Activated naive CD8-positive, alpha-beta T cell treated with anti-CD3 and anti-CD28 coated beads, Interleukin-2, amount 50 U/mL, for 24 hours (primary cell): ENCODE measurements at regions not wholly inside any gene's neighbourhood (a gene's known extent, or its start where the extent isn't known, plus 50 kb on each side); places are given as distances from the start of the nearest gene placed in this dataset.

Experiments used
- ATAC-seq: fragments of 150-1000 bp; cut with Tn5 transposase; one replicate; pipeline ENCODE4 v1.10.0; 2021
- DNase-seq: peaks from one replicate; pipeline ENCODE4 v3.0.0; 2021
- H3K27ac Mint-ChIP-seq: one replicate; pipeline ENCODE4 v1.8.0; 2021; ENCODE audit warnings: mild to moderate bottlenecking, mixed read lengths
- H3K27me3 Mint-ChIP-seq: one replicate; pipeline ENCODE4 v1.8.0; 2021; ENCODE audit warnings: mixed read lengths
- H3K36me3 Mint-ChIP-seq: one replicate; pipeline ENCODE4 v1.8.0; 2021; ENCODE audit warnings: low read depth, mixed read lengths
- H3K4me1 Mint-ChIP-seq: one replicate; pipeline ENCODE4 v1.8.0; 2021; ENCODE audit warnings: mixed read lengths
- H3K4me3 Mint-ChIP-seq: one replicate; pipeline ENCODE4 v1.8.0; 2021; ENCODE audit warnings: mild to moderate bottlenecking, moderate library complexity, mixed read lengths
- H3K9me3 Mint-ChIP-seq: one replicate; pipeline ENCODE4 v1.8.0; 2021; ENCODE audit warnings: mixed read lengths

- no peak for ATAC-seq
- no peak overlapping the region for H3K4me3 Mint-ChIP-seq
- peaks cover 4% of the 10 kb centered on the region for H3K9me3 Mint-ChIP-seq
- no peak overlapping the region for H3K27ac Mint-ChIP-seq
- H3K27me3 Mint-ChIP-seq = peaks cover 11% of the 10 kb centered on the region
- no peak for DNase-seq
- H3K36me3 Mint-ChIP-seq = no peaks in the 10 kb centered on the region
- no peaks in the 10 kb centered on the region for H3K4me1 Mint-ChIP-seq
Observed at GRCh38 chr20:51312480-51312783, 230.1 kb downstream of the NFATC2 start.

DNA sequence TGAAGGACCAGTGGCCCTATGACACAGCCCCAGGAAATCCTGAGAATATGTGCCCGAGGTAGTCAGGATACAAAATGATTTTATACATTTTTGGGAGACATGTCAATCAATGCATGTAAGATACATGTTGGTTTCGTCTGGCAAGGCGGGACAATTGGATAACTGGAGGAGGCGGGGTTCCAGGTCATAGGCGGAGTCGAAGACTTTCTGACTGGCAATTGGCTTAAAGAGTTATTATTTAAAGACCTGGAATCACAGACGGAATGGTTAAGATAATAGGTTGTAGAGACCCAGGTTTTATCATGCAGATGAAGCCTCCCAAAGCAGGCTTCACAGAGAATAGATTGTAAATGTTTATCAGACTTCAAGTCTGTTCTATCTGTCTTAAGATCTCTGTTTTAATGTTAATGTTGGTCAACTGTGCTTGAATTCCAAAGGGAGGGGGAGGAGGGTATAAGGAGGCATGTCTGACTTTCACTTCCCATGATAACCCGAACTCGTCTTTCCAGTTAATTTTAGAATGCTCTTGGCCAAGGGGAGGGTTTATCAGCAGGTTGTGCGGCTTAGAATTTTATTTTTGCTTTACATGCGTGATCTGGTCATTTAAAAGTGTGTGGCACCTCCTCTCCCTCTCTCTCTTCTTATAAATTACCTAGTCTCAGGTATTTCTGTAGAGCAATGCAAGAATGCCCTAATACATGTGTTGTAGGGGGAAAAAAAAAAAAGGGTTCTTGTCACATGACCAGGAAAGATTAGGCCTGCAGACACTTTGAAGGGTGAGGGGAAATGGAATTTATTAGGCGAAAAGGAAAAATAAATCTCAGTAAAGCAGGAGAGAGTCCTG, 230.7 kb downstream of the NFATC2 start:
- DNase-seq (no peak), ATAC-seq (no peak)
- Mint-ChIP-seq H3K36me3 (no peaks in the 10 kb centered on the region), H3K27ac (no peak overlapping the region), H3K4me3 (no peak overlapping the region), H3K27me3 (peaks cover 14% of the 10 kb centered on the region), H3K4me1 (no peaks in the 10 kb centered on the region), H3K9me3 (peaks cover 4% of the 10 kb centered on the region)

GRCh38 chr20:51310216-51310615, 232.3 kb downstream of the NFATC2 start:
- Mint-ChIP-seq H3K4me1 (no peaks in the 10 kb centered on the region), H3K27ac (no peak overlapping the region), H3K36me3 (no peaks in the 10 kb centered on the region), H3K4me3 (no peak overlapping the region), H3K27me3 (peaks cover 15% of the 10 kb centered on the region), H3K9me3 (peaks cover under 1% of the 10 kb centered on the region)
- ATAC-seq = no peak
- DNase-seq = no peak

DNA sequence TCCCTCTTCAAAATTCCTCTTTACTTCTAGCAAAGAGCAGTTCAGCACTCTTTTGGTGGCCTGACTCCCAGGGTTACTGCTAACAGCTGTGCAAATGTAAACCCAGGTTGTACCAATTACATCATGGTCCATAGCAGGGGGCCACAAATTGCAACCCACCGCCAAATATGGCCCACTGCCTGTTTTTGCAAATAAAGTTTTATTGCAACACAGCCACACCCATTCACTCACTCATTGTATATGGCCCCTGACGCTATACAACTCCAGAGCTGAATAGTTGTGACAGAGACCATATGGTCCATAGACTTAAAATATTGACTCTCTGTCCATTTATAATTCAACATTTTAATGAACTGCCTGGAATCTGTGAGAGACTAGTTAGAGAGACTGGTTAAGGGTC, 233.4 kb downstream of the NFATC2 start:
- DNase-seq (no peak), ATAC-seq (no peak)
- no peaks in the 10 kb centered on the region for H3K4me1 Mint-ChIP-seq
- no peak overlapping the region for H3K4me3 Mint-ChIP-seq
- no peaks in the 10 kb centered on the region for H3K36me3 Mint-ChIP-seq
- no peak overlapping the region for H3K27ac Mint-ChIP-seq
- peaks cover 15% of the 10 kb centered on the region for H3K27me3 Mint-ChIP-seq
- H3K9me3 Mint-ChIP-seq = no peaks in the 10 kb centered on the region

DNA sequence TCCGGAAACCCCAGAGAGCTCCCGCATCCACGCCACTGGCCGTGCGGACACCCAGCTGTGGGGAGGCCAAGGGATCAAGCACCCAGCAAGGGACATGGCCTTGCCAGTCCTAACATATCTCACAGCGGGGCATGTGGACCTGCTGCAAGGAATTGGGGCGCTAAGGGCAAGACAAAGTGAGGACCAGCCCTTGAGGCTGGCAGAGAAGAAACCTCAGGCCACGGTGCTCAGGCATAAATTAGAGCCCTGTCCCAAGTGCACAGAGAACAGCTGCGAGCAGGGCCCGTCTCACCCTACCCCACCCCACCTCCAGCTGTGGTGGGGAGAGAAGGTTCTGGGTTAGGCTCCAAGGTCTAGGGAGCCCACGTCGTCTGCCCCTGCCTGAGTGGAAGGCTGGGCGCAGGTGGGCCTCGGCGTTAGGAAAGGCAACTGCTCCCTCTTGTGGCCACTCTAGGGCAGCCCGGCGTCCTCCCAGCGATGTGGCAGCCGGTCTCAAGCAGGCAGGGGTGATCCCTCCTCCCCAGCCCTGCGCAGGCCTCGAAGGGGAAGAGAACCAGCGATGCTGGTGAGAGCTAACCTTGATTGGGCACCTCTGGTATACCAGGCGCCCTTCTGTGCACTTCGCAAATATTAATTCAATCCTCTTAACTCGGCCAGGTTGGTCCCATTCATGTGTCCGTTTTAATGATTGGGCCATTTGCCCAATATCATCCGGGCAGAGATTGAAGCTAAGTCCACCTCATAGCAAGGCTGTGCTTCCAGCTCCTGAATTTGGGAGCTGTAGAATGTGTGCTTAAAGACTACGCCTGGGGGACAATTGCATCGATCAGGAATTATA, 235.8 kb downstream of the NFATC2 start:
- ATAC-seq = peak; percentile 96
- no peaks in the 10 kb centered on the region for H3K9me3 Mint-ChIP-seq
- no peaks in the 10 kb centered on the region for H3K36me3 Mint-ChIP-seq
- H3K27me3 Mint-ChIP-seq = peaks cover 15% of the 10 kb centered on the region
- H3K4me3 Mint-ChIP-seq = no peak overlapping the region
- no peak overlapping the region for H3K27ac Mint-ChIP-seq
- H3K4me1 Mint-ChIP-seq = no peaks in the 10 kb centered on the region
- peak; percentile 82 for DNase-seq

GRCh38 chr20:51306081-51306480, 236.4 kb downstream of the NFATC2 start:
- Mint-ChIP-seq H3K36me3 (no peaks in the 10 kb centered on the region), H3K4me1 (no peaks in the 10 kb centered on the region), H3K27me3 (peaks cover 10% of the 10 kb centered on the region), H3K9me3 (no peaks in the 10 kb centered on the region), H3K27ac (no peak overlapping the region), H3K4me3 (no peak overlapping the region)
- DNase-seq (no peak), ATAC-seq (no peak)

- no peak overlapping the region for H3K27ac Mint-ChIP-seq
- DNase-seq (no peak), ATAC-seq (no peak)
- no peak overlapping the region for H3K4me3 Mint-ChIP-seq
- H3K36me3 Mint-ChIP-seq = no peaks in the 10 kb centered on the region
- H3K9me3 Mint-ChIP-seq = no peaks in the 10 kb centered on the region
- H3K4me1 Mint-ChIP-seq = no peaks in the 10 kb centered on the region
- H3K27me3 Mint-ChIP-seq = peaks cover 10% of the 10 kb centered on the region
Observed at GRCh38 chr20:51305316-51306052, 237.0 kb downstream of the NFATC2 start.

- DNase-seq (no peak), ATAC-seq (no peak)
- no peaks in the 10 kb centered on the region for H3K4me1 Mint-ChIP-seq
- no peak overlapping the region for H3K27ac Mint-ChIP-seq
- no peaks in the 10 kb centered on the region for H3K9me3 Mint-ChIP-seq
- H3K36me3 Mint-ChIP-seq = no peaks in the 10 kb centered on the region
- peaks cover 6% of the 10 kb centered on the region for H3K27me3 Mint-ChIP-seq
- no peak overlapping the region for H3K4me3 Mint-ChIP-seq
Observed at GRCh38 chr20:51303731-51304670, 238.5 kb downstream of the NFATC2 start.

DNA sequence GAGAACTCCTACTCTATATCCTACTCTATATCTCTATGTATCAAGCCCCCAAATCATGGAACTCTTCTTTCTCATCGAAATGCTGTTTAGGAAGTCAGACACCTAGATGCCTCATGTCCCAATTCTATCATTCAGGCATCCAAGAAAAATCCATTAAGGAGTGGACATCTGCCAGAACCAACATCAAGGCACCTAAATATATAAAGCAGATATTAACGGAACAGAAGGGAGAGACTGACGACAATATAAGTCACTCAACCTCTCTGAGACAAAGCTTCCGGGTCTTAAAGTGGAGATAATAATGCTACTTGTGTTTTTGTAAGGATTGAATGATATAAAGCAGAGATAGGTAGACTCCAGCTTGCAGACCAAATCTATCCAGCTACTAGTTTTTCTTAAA, 241.5 kb downstream of the NFATC2 start:
- H3K4me3 Mint-ChIP-seq = no peak overlapping the region
- DNase-seq (no peak), ATAC-seq (no peak)
- H3K27me3 Mint-ChIP-seq = peaks cover 6% of the 10 kb centered on the region
- no peak overlapping the region for H3K27ac Mint-ChIP-seq
- H3K36me3 Mint-ChIP-seq = no peaks in the 10 kb centered on the region
- H3K4me1 Mint-ChIP-seq = no peaks in the 10 kb centered on the region
- no peaks in the 10 kb centered on the region for H3K9me3 Mint-ChIP-seq

GRCh38 chr20:51300104-51300503, 242.4 kb downstream of the NFATC2 start:
- Mint-ChIP-seq H3K27me3 (peaks cover 11% of the 10 kb centered on the region), H3K27ac (no peak overlapping the region), H3K4me1 (no peaks in the 10 kb centered on the region), H3K4me3 (no peak overlapping the region), H3K9me3 (no peaks in the 10 kb centered on the region), H3K36me3 (no peaks in the 10 kb centered on the region)
- DNase-seq = no peak
- no peak for ATAC-seq

GRCh38 chr20:51299413-51299812, 243.1 kb downstream of the NFATC2 start:
- no peaks in the 10 kb centered on the region for H3K9me3 Mint-ChIP-seq
- peaks cover 13% of the 10 kb centered on the region for H3K27me3 Mint-ChIP-seq
- ATAC-seq = no peak
- H3K4me3 Mint-ChIP-seq = no peak overlapping the region
- H3K27ac Mint-ChIP-seq = no peak overlapping the region
- H3K36me3 Mint-ChIP-seq = no peaks in the 10 kb centered on the region
- no peak for DNase-seq
- H3K4me1 Mint-ChIP-seq = no peaks in the 10 kb centered on the region

DNA sequence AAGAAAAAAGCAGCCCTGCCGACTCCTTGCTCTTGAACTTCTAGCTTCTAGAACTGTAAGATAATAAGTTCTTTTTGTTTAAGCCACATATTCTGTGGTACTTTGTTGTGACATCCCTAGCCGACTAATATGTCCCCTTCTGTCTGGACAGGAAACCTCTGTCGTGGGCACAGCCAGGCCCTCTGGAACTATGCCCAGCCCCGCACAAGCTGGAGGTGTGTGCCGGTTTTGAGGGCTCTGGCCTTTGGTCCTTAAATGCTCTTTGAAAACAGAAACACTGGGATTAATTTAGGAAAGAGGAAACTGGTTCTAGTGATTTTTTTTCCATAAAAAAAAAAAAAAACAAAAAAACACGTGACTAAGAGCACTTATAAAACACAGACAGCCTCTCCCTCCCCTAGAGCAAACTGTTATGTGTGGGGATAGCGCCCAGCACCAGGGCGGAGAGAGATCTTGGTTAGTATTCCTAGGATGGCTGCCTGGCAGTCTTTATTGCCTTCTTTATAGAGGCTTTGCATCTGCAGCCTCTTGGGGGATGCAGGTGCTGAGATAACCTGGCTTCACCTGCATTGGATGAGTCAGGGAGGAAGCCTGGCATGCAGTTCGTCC, 244.3 kb downstream of the NFATC2 start:
- no peaks in the 10 kb centered on the region for H3K36me3 Mint-ChIP-seq
- DNase-seq (no peak), ATAC-seq (no peak)
- H3K27me3 Mint-ChIP-seq = peaks cover 16% of the 10 kb centered on the region
- H3K9me3 Mint-ChIP-seq = no peaks in the 10 kb centered on the region
- H3K4me3 Mint-ChIP-seq = no peak overlapping the region
- H3K27ac Mint-ChIP-seq = no peak overlapping the region
- no peaks in the 10 kb centered on the region for H3K4me1 Mint-ChIP-seq

DNA sequence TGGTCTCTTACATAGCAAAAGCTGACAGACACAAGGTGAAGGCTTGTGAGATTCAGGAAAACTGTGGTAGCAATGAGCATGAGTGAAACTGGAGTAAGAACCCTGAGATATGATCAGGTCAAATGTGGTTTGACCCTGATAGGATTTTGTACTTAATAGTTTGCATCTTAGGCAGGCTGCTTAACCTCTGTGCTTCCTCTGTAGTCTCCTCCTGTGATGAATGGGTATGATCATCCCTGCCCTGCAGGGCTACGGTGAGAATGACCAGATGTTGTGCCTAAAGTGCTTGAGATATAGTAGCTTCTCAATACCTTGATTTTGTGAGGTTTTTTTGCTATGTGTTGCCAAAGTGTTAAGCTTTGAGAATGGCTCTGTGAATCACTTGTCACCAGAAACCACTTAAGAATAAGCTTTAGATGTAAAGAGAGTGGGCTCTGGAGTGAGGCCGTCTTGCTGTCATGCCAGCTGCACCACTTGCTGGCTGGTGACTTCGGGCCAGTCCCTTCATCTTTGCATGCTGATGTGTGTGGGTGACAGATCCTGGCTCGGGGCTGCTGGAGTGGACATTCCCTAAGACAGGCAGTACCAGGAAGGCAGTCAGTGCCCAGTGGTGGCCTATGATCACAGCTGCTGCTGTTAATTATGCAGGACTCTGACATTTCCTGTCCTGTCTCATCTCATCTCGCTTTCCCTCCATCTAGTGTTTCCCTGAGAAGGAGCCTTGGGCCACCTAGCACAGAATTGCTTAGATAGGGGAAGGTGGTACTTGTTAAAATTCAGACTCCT, 254.7 kb downstream of the NFATC2 start:
- H3K9me3 Mint-ChIP-seq = no peaks in the 10 kb centered on the region
- DNase-seq (no peak), ATAC-seq (no peak)
- H3K27ac Mint-ChIP-seq = no peak overlapping the region
- no peaks in the 10 kb centered on the region for H3K4me1 Mint-ChIP-seq
- H3K27me3 Mint-ChIP-seq = peaks cover 9% of the 10 kb centered on the region
- H3K36me3 Mint-ChIP-seq = no peaks in the 10 kb centered on the region
- no peak overlapping the region for H3K4me3 Mint-ChIP-seq
